Sciatic nerve (tissue), 2 donors: ENCODE measurements at regions not wholly inside any gene's neighbourhood (a gene's known extent, or its start where the extent isn't known, plus 50 kb on each side); places are given as distances from the start of the nearest gene placed in this dataset.
"Not testable (repeated sequence)": the region's sequence is repeated elsewhere in the genome, so short reads cannot be mapped to it uniquely, and the experiment has no call there.

Experiments
- ATAC-seq: fragments of 200-7000 bp; cut with Tn5 transposase; one replicate; pipeline ENCODE4 v1.9.1; 2020; ENCODE audit warnings: mild to moderate bottlenecking, moderate library complexity
- DNase-seq: peaks from one replicate; pipeline ENCODE4 v3.0.0-alpha.2; 2020; ENCODE audit warnings: low spot score
- intact Hi-C: fragments of 100-400 bp; cut with DNase I; formaldehyde crosslinking; loops from one replicate; pipeline ENCODE4 v1.14.2; 2022
- donor health status: DM: no; HTN: no; CAD: no.
- donor health status: DM: no; HTN: no; CAD: no.

- ATAC-seq, intact Hi-C loops, DNase-seq: not testable (repeated sequence)
Measured at GRCh38 chr3:10649463-10649862, 144.1 kb upstream of the ATP2B2 start.

- intact Hi-C loops = no loop called here
- no peak for DNase-seq
- no peak for ATAC-seq
Measured at GRCh38 chr3:10651506-10651905, 146.1 kb upstream of the ATP2B2 start.

GRCh38 chr3:10653241-10653640 is 147.9 kb upstream of the ATP2B2 start:
- DNase-seq = no peak
- ATAC-seq = no peak
- intact Hi-C loops = no loop called here

DNA sequence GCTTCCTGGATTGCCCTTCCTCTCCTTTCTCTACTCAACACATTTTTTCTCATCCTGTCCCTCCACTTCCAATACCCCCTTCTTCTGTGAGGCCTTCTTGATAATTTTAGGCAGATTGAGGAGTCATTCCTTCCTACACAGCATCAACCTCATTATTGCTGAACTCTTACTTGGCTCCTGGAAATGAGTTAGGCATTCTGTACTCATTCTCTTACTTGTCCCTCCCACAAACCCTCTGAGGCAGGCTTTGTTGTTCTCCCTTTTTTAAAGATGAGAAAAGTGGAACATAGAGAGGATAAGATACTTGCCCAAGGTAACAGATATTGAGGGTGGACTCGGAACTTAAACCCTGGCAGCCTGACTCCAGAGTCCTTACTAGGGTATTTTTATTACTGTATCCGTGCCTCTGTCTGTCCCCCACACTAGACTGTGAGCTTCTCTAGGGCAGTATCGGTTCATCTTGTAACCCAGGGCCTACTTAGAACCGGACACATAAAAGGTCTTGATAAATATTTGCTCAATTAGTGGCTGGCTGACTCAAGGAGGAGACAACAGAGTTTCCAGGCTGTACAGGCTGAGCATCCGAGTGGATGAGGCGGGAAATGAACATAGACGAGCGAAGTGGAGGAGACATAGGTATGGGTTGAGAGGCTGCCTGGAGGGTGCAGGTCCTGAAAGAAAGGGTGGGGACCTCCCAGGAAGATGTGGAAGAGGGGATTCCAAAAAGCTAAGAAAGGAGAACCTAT is 148.7 kb upstream of the ATP2B2 start:
- ATAC-seq (no peak), DNase-seq (no peak)
- intact Hi-C loops = no loop called here

DNA sequence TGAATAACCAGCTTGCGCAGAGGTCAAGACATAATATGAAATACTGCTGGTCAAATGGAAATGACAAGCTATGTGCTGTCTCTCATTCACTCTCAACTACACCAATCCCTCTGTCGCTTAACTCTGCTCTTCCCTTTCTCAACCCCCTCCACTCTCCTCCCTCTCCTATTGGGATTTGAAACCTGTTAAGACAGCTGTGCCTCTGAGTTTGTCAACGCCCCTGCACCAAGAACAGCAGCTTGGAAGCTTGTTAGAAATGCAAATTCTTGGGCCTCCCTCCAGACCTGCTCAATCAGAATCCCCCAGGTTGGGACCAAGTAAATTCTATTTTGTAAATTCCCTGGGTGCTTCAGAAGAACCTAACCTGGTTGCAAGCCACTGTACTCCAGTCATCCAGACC is 149.7 kb upstream of the ATP2B2 start:
- intact Hi-C loops = no loop called here
- DNase-seq (no peak), ATAC-seq (no peak)

DNA sequence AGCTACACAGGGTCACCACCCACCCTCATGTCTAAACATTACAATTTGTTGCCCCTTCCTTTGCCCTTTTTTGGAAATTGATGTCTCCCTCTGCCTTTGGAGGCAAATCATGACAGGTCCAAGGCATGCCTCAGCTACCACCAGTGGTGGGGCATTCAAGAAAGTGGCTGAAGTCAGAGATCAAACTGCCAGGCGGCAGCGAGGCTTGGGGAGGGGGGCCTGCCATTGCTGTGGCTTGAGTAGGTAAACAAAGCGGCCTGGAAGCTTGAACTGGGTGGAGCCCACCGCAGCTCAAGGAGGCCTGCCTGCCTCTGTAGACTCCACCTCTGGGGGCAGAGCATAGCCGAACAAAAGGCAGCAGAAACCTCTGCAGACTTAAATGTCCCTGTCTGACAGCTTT is 152.0 kb upstream of the ATP2B2 start:
- ATAC-seq, DNase-seq, intact Hi-C loops: not testable (repeated sequence)

GRCh38 chr3:10665592-10665991 is 150.4 kb upstream of the SLC6A11 start:
- intact Hi-C loops = no loop called here

DNA sequence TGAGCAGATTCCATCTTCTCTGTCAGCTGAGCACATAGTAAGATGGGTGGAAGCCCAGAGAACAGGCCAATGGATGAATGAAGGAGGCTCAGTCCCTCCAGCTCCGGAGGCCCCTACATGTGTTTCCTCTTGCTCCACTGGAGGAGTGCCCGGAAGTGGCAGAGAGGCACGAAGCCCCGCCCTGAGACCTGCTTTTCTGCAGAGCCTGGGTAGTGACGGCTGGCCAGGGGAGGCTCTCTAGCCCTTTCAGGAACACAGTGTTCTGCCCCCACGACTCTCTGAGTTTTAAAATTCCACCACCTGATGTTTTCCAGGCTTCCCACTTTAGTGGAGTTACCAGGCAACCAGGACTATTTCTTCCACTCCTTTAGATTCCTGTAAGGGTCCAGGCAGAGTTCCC is 149.4 kb upstream of the SLC6A11 start:
- ATAC-seq (no peak), DNase-seq (no peak)
- intact Hi-C loops = no loop called here

More at GRCh38 chr3:10665592-10665991, 150.4 kb upstream of the SLC6A11 start:
- DNase-seq = no peak
- no peak for ATAC-seq

DNA sequence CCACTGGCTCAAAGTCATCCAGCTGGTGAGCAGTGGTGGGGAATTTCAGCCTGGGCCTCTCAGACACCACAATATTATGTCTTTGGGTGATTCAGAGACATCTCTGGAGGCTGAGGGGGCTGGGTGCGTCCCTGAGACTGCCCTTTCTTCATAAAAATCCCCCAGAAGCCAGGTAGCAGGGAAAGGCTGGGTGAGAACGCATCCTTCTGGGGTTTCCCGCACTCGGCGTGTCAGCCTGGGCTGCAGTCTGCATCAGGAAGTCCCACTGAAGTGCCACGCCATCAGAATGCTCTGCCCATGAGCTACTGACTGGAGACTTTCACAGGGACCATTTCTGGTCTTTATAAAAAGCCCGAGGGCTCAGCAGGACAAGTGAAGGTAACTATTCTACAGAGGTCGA is 148.8 kb upstream of the SLC6A11 start:
- intact Hi-C loops = no loop called here
- ATAC-seq (no peak), DNase-seq (no peak)

DNA sequence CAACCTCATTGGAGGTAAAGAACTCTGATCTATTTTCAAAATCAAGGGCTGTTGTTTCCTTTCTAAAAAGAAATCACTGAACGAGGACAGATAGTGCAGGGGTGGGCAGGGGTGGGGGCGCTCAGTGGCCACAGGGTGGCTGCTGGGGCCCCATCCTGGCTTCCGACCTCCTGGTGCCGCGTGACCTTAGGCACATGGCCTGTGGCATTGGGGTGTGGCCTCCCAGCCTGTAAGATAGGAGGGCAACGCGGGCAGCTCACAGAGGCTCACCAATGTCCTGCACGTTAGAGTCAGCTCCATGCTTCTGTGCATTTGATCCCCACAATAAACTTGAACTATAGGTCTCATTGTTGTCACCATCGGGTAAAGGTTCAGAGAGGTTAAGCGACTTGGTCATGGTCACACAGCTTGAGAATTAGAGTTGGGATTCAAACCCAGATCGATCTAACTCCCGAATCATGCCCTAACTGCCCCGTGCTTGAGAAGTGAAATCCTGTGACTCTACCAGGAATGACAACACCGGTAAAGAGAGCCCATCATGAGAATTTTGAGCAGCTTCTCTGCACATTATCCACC is 148.0 kb upstream of the SLC6A11 start:
- DNase-seq = no peak
- intact Hi-C loops = no loop called here

GRCh38 chr3:10669490-10670048 is 146.5 kb upstream of the SLC6A11 start:
- DNase-seq (no peak), ATAC-seq (no peak)
- intact Hi-C loops = no loop called here

More for the DNA sequence above, 148.0 kb upstream of the SLC6A11 start:
- no peak for ATAC-seq

DNA sequence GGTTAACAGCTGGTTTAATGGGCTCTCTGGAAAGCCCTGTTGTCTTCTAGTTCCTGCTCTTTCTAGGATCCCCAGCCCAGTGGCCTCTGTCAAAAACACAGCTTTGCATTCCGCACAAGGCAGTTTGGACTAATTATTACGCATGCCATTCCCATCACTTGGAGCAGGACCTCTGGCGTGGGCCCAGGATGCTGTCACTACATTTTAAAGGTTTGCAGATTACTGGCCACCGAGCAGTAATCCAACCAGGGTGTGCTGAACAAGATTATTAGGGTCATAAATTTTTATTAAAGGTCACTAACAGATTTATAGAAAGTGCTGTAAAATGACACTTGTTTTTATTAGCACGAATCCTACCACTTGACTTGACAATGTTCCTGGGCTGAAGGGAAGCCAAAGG is 143.6 kb upstream of the SLC6A11 start:
- DNase-seq (no peak), ATAC-seq (no peak)
- intact Hi-C loops = no loop called here

DNA sequence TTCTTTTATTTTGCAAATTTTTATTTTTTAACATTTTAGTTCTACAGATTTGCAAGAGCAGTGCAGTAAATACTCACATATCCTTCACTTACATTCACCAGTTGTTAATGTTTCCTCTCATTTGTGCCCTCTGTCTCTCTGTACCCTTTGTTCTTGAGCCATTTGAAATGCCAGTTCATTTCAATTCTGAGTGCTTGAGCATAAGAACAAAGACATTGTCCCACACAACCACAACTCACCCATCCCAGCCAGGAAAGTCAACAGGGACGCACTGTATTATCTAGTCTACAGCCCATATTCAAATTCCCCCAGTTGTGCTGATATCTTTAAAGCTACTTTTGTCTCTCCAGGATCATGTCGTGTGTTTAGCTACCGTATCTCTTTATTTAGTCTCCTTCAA is 141.4 kb upstream of the SLC6A11 start:
- no peak for ATAC-seq
- no peak for DNase-seq
- intact Hi-C loops = no loop called here

GRCh38 chr3:10676905-10677304 is 139.1 kb upstream of the SLC6A11 start:
- intact Hi-C loops = no loop called here
- ATAC-seq (no peak), DNase-seq (no peak)

DNA sequence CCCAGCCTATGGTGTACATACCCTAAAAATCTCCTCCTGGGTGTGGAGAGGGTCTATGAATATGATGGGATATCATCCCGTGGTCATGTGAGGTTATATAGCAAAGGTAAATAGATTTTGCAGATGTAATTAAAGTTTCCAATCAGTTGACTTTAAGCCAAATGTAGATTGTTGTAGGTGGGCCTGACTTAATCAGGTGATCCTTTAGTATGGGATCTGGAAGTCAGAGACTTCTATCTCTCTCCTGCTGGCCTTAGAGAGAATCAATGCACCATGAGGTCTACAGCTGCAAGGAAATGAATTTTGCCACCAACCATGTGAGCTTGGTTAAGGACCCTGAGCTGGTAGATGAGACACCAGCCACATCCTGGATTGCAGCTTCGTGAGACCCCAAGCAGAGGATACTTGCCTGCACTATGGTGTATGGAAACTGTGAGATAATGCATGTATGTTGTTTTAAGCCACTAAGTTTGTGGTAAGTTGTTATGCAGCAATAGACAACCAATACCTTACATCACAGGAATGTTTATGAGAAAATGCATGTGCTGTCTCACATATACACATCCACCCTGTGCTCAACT is 137.1 kb upstream of the SLC6A11 start:
- no peak for ATAC-seq
- DNase-seq = no peak
- intact Hi-C loops = no loop called here

DNA sequence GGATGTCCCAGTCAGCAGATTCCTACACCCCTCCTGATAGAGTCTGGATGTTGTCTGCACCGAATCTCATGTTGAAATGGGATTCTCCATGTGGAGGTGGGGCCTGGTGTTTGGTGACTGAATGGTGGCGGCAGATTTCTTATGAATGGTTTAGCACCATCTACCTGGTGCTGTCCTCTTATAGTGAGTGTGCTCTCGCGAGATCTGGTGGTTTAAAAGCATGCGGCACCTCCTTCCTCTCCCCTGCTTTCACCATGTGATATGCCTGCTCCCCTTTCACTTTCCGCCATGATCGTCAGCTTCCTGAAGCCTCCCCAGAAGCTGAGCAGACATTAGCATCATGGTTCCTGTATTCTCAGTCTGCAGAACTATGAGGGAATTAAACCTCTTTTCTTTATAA is 135.2 kb upstream of the SLC6A11 start:
- DNase-seq (no peak), ATAC-seq (no peak)
- intact Hi-C loops = no loop called here

GRCh38 chr3:10682692-10683091 is 133.3 kb upstream of the SLC6A11 start:
- no peak for DNase-seq
- no peak for ATAC-seq
- intact Hi-C loops = no loop called here

GRCh38 chr3:10683106-10683505 is 132.9 kb upstream of the SLC6A11 start:
- no peak for ATAC-seq
- intact Hi-C loops = no loop called here
- DNase-seq = no peak

GRCh38 chr3:10688126-10688525 is 127.9 kb upstream of the SLC6A11 start:
- intact Hi-C loops = no loop called here
- DNase-seq = no peak
- no peak for ATAC-seq

DNA sequence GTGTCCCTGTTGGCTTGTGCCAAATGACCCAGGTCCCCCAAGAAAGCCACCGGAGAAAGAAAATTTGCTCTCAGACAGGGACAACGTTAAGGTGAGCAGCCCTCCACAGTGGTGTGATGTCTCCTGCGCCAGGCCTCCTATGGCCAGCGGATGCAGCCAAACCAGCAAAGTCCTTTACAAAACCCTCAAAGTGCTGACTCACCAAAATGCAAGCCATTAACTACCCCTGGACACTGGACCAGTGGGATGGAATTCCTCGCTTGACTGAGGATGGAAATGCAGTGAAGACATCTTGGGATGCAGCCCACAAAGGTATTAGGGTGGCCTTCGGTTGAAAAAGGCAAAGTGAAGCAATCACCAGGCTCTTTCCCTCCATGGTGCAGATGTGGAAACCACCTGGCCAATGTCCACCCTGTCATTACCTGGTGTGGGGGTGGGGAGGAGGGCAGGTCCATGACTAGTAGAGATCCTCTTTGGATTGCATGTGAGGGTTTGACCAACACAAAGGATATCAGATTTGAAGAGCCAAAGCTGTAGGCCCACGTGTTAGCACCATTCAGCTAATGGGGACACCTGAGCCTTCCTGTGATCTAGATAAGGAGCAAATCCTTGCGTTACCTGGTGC is 127.4 kb upstream of the SLC6A11 start:
- ATAC-seq = no peak
- DNase-seq = no peak
- intact Hi-C loops = no loop called here
